Suprapubic skin (tissue), 3 donors: ENCODE measurements at regions not wholly inside any gene's neighbourhood (a gene's known extent, or its start where the extent isn't known, plus 50 kb on each side); places are given as distances from the start of the nearest gene placed in this dataset.

Experiments
- CTCF ChIP-seq, 2 donors: fragments of 200-600 bp in 1 of 2; fragments of 450-650 bp in 1 of 2; sonication (generic) in 1 of 2; IDR thresholded peaks; one replicate each; pipeline ENCODE4 v1.5.1; 2016 to 2019; ENCODE audit warnings: antibody characterized with exemption in 2 of 2, mild to moderate bottlenecking in 1 of 2, moderate library complexity in 1 of 2
- EP300 ChIP-seq: sonication (generic); formaldehyde crosslinking; IDR thresholded peaks from one replicate; pipeline ENCODE4 v1.6.1; 2017; ENCODE audit warnings: antibody characterized with exemption
- POLR2A ChIP-seq, 2 donors: fragments of 450-650 bp; IDR thresholded peaks; one replicate each; pipeline ENCODE4 v1.6.1; 2017; ENCODE audit warnings: antibody characterized with exemption in 2 of 2, mild to moderate bottlenecking in 2 of 2, moderate library complexity in 2 of 2

- no peak for TF ChIP-seq EP300
- no peak for TF ChIP-seq POLR2A (IDR thresholded peaks at IDR 0.05)
- no peak for TF ChIP-seq CTCF (IDR thresholded peaks at IDR 0.05)
These were observed 62.8 kb upstream of the RNF152 start for GRCh38 chr18:61955644-61956043.
